ENCODE measurements at regions not wholly inside any gene's neighbourhood (a gene's known extent, or its start where the extent isn't known, plus 50 kb on each side); places are given as distances from the start of the nearest gene placed in this dataset.
"Not testable (repeated sequence)": the region's sequence is repeated elsewhere in the genome, so short reads cannot be mapped to it uniquely, and the experiment has no call there.

- no peak for DNase-seq
Observed at GRCh38 chr5:85896514-85896913, 721.2 kb upstream of the COX7C start.

GRCh38 chr5:85906460-85906859 lies 711.3 kb upstream of the COX7C start:
- no peak for DNase-seq

GRCh38 chr5:85910335-85910734 lies 707.4 kb upstream of the COX7C start:
- no peak for DNase-seq

GRCh38 chr5:85920984-85921383 lies 696.8 kb upstream of the COX7C start:
- DNase-seq, result no peak

- DNase-seq, result no peak
Observed at GRCh38 chr5:85921590-85921989, 696.2 kb upstream of the COX7C start.

- no peak for DNase-seq
Observed at GRCh38 chr5:85927632-85928031, 690.1 kb upstream of the COX7C start.

- DNase-seq, result no peak
Observed at GRCh38 chr5:85929713-85930112, 688.0 kb upstream of the COX7C start.

GRCh38 chr5:85931220-85931619 lies 686.5 kb upstream of the COX7C start:
- DNase-seq, result no peak

GRCh38 chr5:85938201-85938600 lies 679.5 kb upstream of the COX7C start:
- no peak for DNase-seq

- DNase-seq, result no peak
Observed at GRCh38 chr5:85951707-85952210, 666.0 kb upstream of the COX7C start.

- no peak for DNase-seq
Observed at GRCh38 chr5:85952680-85953079, 665.1 kb upstream of the COX7C start.

- no peak for DNase-seq
Observed at GRCh38 chr5:85967681-85968080, 650.1 kb upstream of the COX7C start.

GRCh38 chr5:85972539-85972938 lies 645.2 kb upstream of the COX7C start:
- no peak for DNase-seq

- no peak for DNase-seq
Observed at GRCh38 chr5:85985167-85985566, 632.6 kb upstream of the COX7C start.

- no peak for DNase-seq
Observed at GRCh38 chr5:85990998-85991397, 626.7 kb upstream of the COX7C start.

- DNase-seq, result not testable (repeated sequence)
Observed at GRCh38 chr5:85994653-85995052, 623.1 kb upstream of the COX7C start.

GRCh38 chr5:85998656-85999055 lies 619.1 kb upstream of the COX7C start:
- DNase-seq, result no peak

GRCh38 chr5:86008293-86008692 lies 609.4 kb upstream of the COX7C start:
- DNase-seq, result no peak

- no peak for DNase-seq
Observed at GRCh38 chr5:86008704-86009103, 609.0 kb upstream of the COX7C start.

GRCh38 chr5:86011937-86012336 lies 605.8 kb upstream of the COX7C start:
- DNase-seq, result no peak

GRCh38 chr5:86029308-86029707 lies 588.4 kb upstream of the COX7C start:
- no peak for DNase-seq

- no peak for DNase-seq
Observed at GRCh38 chr5:86030753-86031152, 587.0 kb upstream of the COX7C start.

- DNase-seq, result no peak
Observed at GRCh38 chr5:86038566-86038965, 579.2 kb upstream of the COX7C start.

GRCh38 chr5:86039351-86039750 lies 578.4 kb upstream of the COX7C start:
- no peak for DNase-seq

- DNase-seq, result no peak
Observed at GRCh38 chr5:86070719-86071118, 547.0 kb upstream of the COX7C start.

- no peak for DNase-seq
Observed at GRCh38 chr5:86074297-86074696, 543.4 kb upstream of the COX7C start.

Measured in inflammatory macrophage treated with lipopolysaccharide for 1 hour (primary cell).